Stimulated activated naive CD8-positive, alpha-beta T cell treated with anti-CD3 and anti-CD28 coated beads, Interleukin-15, amount 100 ng/mL, for 72 hours (primary cell): ENCODE measurements at regions not wholly inside any gene's neighbourhood (a gene's known extent, or its start where the extent isn't known, plus 50 kb on each side); places are given as distances from the start of the nearest gene placed in this dataset.
A peak's percentile ranks its signal among the peaks of the same experiment; 100 is the strongest.

Source experiments
- ATAC-seq: fragments of 150-1000 bp; cut with Tn5 transposase; 2 replicates; pipeline ENCODE4 v1.10.0; 2021; ENCODE audit warnings: mild to moderate bottlenecking, moderate library complexity
- DNase-seq, 2 donors: peaks; one replicate each; pipeline ENCODE4 v3.0.0; 2021 to 2022
- H3K27ac Mint-ChIP-seq, 2 donors: one replicate each; pipeline ENCODE4 v1.8.0; 2022; ENCODE audit warnings: mild to moderate bottlenecking in 2 of 2, mixed read lengths in 2 of 2, moderate library complexity in 2 of 2
- H3K27me3 Mint-ChIP-seq: one replicate; pipeline ENCODE4 v1.8.0; 2022; ENCODE audit warnings: mixed read lengths
- H3K4me1 Mint-ChIP-seq: one replicate; pipeline ENCODE4 v1.8.0; 2022; ENCODE audit warnings: mild to moderate bottlenecking, mixed read lengths
- H3K4me3 Mint-ChIP-seq, 2 donors: one replicate each; pipeline ENCODE4 v1.8.0; 2022; ENCODE audit warnings: mild to moderate bottlenecking in 2 of 2, mixed read lengths in 2 of 2, moderate library complexity in 1 of 2
- H3K9me3 Mint-ChIP-seq, 2 donors: one replicate each; pipeline ENCODE4 v1.8.0; 2022; ENCODE audit warnings: mixed read lengths in 2 of 2

DNA sequence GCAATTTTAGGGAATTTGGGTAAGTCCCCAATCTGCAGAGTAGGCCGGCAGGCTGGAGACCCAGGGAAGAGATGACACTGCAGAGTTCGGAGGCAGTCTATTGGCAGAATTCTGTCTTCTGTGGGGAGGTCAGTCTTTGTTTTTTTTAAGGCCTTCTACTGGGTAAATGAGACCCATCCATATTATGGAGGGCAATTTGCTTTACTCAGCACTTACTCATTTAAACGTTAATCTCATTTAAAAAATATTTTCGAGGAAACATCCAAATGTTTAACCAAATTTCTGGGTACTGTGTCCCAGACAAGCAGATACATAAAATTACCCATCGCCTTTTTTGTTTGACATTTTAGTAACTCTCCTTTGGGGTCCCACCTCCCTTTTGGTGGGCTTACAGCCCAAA, 139.5 kb downstream of the IRS1 start:
- Mint-ChIP-seq H3K4me3 (no peak overlapping the region), H3K4me1 (no peaks in the 10 kb centered on the region), H3K9me3 (no peaks in the 10 kb centered on the region), H3K27me3 (peaks cover 18% of the 10 kb centered on the region), H3K27ac (no peak overlapping the region)
- ATAC-seq (no peak), DNase-seq (no peak)

GRCh38 chr2:226659410-226659809, 140.2 kb downstream of the IRS1 start:
- no peak for ATAC-seq
- Mint-ChIP-seq H3K4me1 (no peaks in the 10 kb centered on the region), H3K4me3 (no peak overlapping the region), H3K27ac (no peak overlapping the region), H3K9me3 (no peaks in the 10 kb centered on the region), H3K27me3 (peaks cover 11% of the 10 kb centered on the region)
- DNase-seq, result no peak

DNA sequence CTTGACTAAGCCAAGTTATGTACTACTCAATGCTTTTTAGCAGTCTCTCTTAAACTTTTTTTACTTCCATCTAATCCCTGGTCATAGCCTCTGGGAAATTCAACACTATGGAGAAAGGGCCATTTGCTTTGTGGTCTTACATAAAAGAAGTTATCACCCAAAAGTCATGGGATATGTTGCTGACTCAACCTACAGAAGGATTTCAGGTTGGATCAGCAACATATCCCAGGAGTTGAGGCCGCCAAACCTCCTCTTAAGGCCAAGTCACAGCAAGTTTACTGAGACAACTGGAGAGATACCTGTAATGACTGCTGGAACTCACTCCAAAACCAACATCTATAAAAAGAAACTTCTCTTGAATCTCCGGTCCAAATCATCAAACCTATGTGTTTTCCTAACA, 141.1 kb downstream of the IRS1 start:
- Mint-ChIP-seq H3K4me3 (no peak overlapping the region), H3K27me3 (peaks cover 8% of the 10 kb centered on the region)
- no peak for ATAC-seq

DNA sequence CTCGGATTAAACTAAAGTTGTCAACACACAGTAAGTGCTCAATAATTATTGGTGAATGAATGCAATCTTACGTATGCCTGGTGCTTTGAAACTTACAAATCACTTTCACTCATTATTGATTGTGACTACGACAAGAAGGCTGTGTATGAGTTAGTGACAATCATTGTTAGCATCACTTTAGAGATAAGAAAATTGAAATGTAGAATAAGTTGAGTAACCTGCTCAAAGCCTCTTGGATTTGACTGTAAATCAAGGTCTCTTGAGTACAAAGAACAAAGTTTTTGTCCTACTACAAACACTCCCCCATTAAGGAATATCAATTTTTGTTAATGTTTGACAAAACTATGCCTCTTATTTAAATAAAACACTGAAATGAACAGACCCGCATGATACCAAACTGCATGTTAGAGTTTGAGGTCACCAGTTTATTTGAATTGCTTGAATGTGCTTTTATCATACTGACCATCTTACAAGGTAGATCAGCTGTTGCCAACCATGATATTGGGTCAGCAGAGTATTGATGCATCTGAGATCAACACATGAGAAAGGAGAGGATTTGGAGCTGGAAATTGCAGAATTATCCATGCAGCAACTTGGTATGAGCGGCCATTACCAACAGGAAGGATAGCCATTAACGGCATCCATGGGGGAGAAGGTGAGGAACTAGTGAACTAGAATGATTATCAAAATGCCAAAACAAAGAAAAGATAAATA, 142.1 kb downstream of the IRS1 start:
- Mint-ChIP-seq H3K9me3 (no peaks in the 10 kb centered on the region), H3K4me3 (no peak overlapping the region)

More for the DNA sequence above, 141.1 kb downstream of the IRS1 start:
- Mint-ChIP-seq H3K27ac (no peak overlapping the region), H3K9me3 (no peaks in the 10 kb centered on the region), H3K4me1 (no peaks in the 10 kb centered on the region)
- DNase-seq, result no peak

DNA sequence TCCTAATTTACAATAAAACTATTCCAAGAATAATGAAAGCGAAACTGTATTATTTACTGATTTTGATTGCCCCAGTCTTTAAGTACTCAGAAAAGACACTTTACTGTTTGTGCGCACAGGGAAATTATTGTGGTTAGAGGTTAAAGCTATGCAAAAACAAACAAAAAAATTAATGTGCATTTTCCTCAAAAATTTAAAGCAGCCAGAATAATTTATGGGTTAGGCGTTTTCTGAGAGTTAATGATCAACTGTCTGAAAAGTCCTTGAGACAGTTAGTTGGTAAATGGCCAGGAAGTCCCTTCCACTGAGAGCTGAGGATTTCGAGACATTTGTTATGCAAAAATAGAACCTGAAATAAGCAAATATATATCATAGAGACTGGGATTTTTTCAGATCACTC, 143.3 kb downstream of the IRS1 start:
- no peak for ATAC-seq
- Mint-ChIP-seq H3K4me1 (peaks cover 11% of the 10 kb centered on the region), H3K27ac (no peak overlapping the region), H3K4me3 (no peak overlapping the region), H3K27me3 (no peaks in the 10 kb centered on the region), H3K9me3 (no peaks in the 10 kb centered on the region)
- no peak for DNase-seq

More for the DNA sequence above, 142.1 kb downstream of the IRS1 start:
- Mint-ChIP-seq H3K27me3 (peaks cover 8% of the 10 kb centered on the region), H3K4me1 (peaks cover 4% of the 10 kb centered on the region), H3K27ac (no peak overlapping the region)
- DNase-seq, result no peak
- ATAC-seq, result no peak

GRCh38 chr2:226655871-226656270, 143.7 kb downstream of the IRS1 start:
- Mint-ChIP-seq H3K27ac (no peak overlapping the region), H3K27me3 (no peaks in the 10 kb centered on the region), H3K9me3 (no peaks in the 10 kb centered on the region), H3K4me1 (peaks cover 16% of the 10 kb centered on the region), H3K4me3 (no peak overlapping the region)
- DNase-seq (no peak), ATAC-seq (no peak)

- H3K4me3 Mint-ChIP-seq, result no peak overlapping the region
- no peak overlapping the region for H3K27ac Mint-ChIP-seq
- H3K9me3 Mint-ChIP-seq, result peaks cover 12% of the 10 kb centered on the region in 2 donors
Measured at GRCh38 chr2:226652983-226653765, 146.4 kb downstream of the IRS1 start.

DNA sequence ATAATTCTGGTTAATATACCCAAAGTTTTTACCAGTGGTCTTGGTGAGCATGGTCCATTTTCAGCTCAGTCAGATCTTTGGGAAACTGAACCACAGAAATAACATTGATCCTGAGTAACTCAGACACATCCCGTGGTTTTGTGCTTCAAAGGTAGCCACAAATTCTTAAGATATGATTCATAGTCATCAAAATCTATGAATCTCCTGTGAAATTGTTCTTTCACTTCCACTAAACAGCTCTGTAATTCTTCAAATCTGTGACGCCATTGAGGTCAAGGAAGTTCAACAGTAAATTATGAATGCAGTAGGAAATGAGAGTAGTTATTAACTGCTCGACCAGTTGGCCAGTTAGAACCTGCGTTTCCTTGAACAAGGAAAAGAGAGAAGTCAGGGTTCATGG, 147.3 kb downstream of the IRS1 start:
- Mint-ChIP-seq H3K4me1 (peaks cover 31% of the 10 kb centered on the region), H3K4me3 (no peak overlapping the region)
- peak; percentile 56 for ATAC-seq

More at GRCh38 chr2:226652983-226653765, 146.4 kb downstream of the IRS1 start:
- no peak for ATAC-seq
- H3K27me3 Mint-ChIP-seq, result no peaks in the 10 kb centered on the region
- DNase-seq, result no peak
- peaks cover 31% of the 10 kb centered on the region for H3K4me1 Mint-ChIP-seq

DNA sequence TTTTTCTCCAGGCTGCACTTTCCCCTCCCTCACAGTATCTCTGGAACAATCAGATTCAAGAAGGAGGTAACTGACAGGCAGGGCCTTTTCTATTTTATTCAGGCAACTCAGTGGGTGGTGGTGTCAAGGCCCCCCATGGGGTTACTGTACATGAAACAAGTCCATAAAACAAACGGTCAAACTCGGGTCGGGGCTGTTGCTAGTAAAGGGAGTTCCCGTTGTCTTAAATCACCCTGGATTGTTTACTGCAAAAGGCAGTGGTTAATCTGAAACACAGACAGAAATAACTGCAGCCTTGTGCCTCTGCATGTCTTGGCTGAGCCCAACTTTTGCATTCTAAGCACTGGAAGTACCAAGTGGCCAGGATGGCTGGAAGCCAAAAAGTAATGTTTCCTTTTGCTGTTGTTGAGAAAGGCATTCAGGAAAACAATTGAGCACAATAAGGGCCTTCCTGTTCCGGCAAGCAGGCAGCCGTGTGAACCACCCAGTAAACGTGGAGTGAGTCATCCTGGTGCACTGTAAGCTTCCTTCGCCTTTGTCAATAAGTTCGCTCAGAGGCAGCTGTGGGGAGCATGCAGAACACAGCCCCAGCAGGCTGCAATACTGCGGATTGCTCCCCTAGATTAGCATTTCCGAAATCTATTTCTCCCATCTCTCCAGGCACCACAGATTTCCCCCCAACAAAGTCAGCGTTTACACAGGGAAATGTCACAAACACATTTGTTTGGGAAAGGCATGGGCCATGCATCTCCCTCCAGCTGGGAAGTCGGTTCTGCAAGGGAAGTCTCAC, 149.6 kb downstream of the IRS1 start:
- Mint-ChIP-seq H3K27me3 (no peaks in the 10 kb centered on the region), H3K4me3 (peak overlapping the region; percentile 6 to 28), H3K9me3 (peaks cover 12% of the 10 kb centered on the region in 2 donors), H3K27ac (peak overlapping the region; percentile 72 to 95), H3K4me1 (peaks cover 31% of the 10 kb centered on the region)
- peak; percentile 51 to 70 for DNase-seq
- ATAC-seq, result peak; percentile 94

More for the DNA sequence above, 147.3 kb downstream of the IRS1 start:
- DNase-seq, result peak in 1 of 2 donors; percentile 11
- Mint-ChIP-seq H3K27ac (peak overlapping the region in 1 of 2 donors; percentile 4), H3K9me3 (peaks cover 12% of the 10 kb centered on the region in 2 donors), H3K27me3 (no peaks in the 10 kb centered on the region)

- peaks cover 6% of the 10 kb centered on the region for H3K27me3 Mint-ChIP-seq
- no peak overlapping the region for H3K4me3 Mint-ChIP-seq
- H3K9me3 Mint-ChIP-seq, result peaks cover 12% of the 10 kb centered on the region in 2 donors
- no peak for ATAC-seq
- no peak overlapping the region for H3K27ac Mint-ChIP-seq
- DNase-seq, result no peak
- peaks cover 35% of the 10 kb centered on the region for H3K4me1 Mint-ChIP-seq
Measured at GRCh38 chr2:226649201-226649600, 150.4 kb downstream of the IRS1 start.

DNA sequence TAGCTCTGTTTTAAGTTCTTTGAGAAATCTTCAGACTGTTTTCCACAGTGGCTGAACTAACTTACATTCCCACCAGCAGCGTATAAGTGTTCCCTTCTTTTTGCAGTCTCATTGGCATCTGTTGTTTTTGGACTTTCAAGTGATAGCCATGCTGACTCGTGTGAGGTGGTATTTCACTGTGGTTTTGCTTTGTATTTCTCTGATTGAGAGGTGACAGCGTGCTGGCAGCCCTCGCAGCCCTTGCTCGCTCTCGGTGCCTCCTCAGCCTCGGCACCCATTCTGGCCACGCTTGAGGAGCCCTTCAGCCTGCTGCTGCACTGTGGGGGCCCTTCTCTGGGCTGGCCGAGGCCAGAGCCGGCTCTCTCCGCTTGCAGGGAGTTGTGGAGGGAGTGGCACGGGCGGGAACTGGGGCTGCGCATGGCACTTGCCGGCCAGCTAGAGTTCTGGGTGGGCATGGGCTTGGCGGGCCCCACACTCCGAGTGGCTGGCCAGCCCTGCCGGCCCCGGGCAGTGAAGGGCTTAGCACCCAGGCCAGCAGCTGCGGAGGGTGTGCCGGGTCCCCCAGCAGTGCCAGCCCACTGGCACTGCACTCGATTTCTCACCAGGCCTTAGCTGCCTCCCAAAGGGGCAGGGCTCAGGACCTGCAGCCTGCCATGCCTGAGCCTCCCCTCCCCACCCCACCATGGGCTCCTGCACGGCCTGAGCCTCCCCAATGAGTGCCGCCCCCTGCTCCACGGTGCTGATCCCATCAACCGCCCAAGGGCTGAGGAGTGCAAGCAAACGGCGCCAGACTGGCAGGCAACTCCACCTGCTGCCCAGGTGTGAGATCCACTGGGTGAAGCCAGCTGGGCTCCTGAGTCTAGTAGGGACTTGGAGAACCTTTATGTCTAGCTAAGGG, 151.8 kb downstream of the IRS1 start:
- DNase-seq (no peak), ATAC-seq (no peak)
- Mint-ChIP-seq H3K9me3 (peaks cover 12% of the 10 kb centered on the region in 2 donors), H3K4me1 (peaks cover 35% of the 10 kb centered on the region), H3K27ac (no peak overlapping the region), H3K4me3 (no peak overlapping the region), H3K27me3 (peaks cover 8% of the 10 kb centered on the region)

DNA sequence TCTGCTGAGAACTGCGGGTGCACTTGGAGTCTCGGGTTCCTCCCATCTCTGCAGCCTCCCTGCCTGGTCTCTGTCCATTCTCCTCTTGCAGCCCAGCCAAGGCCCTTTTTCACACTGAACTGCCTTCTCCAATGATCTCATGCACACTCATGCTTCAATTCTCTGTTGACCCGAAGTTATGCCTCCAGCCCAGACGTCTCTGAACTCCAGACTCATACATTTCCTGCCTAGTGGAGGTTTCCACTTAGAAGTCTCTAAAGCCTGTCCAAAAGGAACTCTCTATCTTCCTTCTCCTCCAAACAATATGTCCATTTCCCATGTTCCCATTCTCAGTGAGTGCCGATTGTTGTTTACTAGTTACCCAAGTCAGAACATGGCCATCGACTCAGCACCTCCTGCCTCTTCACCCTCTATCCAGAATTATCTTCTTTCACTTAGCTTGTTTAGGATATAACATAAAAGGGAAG, 155.2 kb downstream of the IRS1 start:
- DNase-seq (no peak), ATAC-seq (no peak)
- Mint-ChIP-seq H3K9me3 (peaks cover 5 to 7% of the 10 kb centered on the region in 2 donors), H3K27me3 (peaks cover 8% of the 10 kb centered on the region), H3K4me3 (no peak overlapping the region), H3K4me1 (peaks cover 5% of the 10 kb centered on the region), H3K27ac (no peak overlapping the region)

DNA sequence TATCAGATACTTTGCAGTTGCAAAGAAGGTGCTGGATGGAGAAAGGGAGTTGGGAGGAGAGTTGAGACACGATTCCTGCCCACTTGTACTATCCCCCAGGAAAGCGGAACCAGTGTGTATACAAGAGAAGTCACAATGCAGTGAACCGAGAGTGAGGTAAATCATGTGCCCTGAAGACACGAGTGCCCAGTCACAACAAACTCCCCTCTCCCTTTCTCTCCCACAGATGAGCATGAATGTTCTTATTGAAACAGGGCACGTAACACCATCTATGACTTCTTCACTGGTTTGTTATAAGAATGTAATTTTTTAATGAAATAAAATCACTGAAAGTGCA, 155.7 kb downstream of the IRS1 start:
- peaks cover 8% of the 10 kb centered on the region for H3K27me3 Mint-ChIP-seq
- no peak for DNase-seq
- H3K9me3 Mint-ChIP-seq, result peaks cover under 1 to 2% of the 10 kb centered on the region in 2 donors
- H3K4me1 Mint-ChIP-seq, result peaks cover 4% of the 10 kb centered on the region
- ATAC-seq, result no peak
- no peak overlapping the region for H3K4me3 Mint-ChIP-seq
- no peak overlapping the region for H3K27ac Mint-ChIP-seq

- ATAC-seq (no peak), DNase-seq (no peak)
- H3K27ac Mint-ChIP-seq, result no peak overlapping the region
- no peak overlapping the region for H3K4me3 Mint-ChIP-seq
- no peaks in the 10 kb centered on the region for H3K9me3 Mint-ChIP-seq
- H3K27me3 Mint-ChIP-seq, result peaks cover 8% of the 10 kb centered on the region
- peaks cover 4% of the 10 kb centered on the region for H3K4me1 Mint-ChIP-seq
Measured at GRCh38 chr2:226643030-226643945, 156.3 kb downstream of the IRS1 start.
